Fibroblast of skin of scalp (primary cell): ENCODE measurements at regions not wholly inside any gene's neighbourhood (a gene's known extent, or its start where the extent isn't known, plus 50 kb on each side); places are given as distances from the start of the nearest gene placed in this dataset.

Source experiments
- DNase-seq: peaks from one replicate; pipeline ENCODE4 v3.0.0-alpha.2; 2013

GRCh38 chr2:5287558-5288334 is 404.4 kb upstream of the SOX11 start:
- peak; percentile 38 for DNase-seq

GRCh38 chr2:5290900-5291546 is 401.2 kb upstream of the SOX11 start:
- DNase-seq: peak; percentile 49

- DNase-seq: no peak
Observed at GRCh38 chr2:5304640-5305039, 387.5 kb upstream of the SOX11 start.

- DNase-seq: no peak
Observed at GRCh38 chr2:5315041-5315440, 377.1 kb upstream of the SOX11 start.

- no peak for DNase-seq
Observed at GRCh38 chr2:5315512-5315911, 376.7 kb upstream of the SOX11 start.

GRCh38 chr2:5316001-5316490 is 376.1 kb upstream of the SOX11 start:
- DNase-seq: no peak

GRCh38 chr2:5319493-5319892 is 372.7 kb upstream of the SOX11 start:
- DNase-seq: no peak

GRCh38 chr2:5322396-5322795 is 369.8 kb upstream of the SOX11 start:
- no peak for DNase-seq

- no peak for DNase-seq
Observed at GRCh38 chr2:5325523-5325922, 366.7 kb upstream of the SOX11 start.

GRCh38 chr2:5328826-5329225 is 363.4 kb upstream of the SOX11 start:
- no peak for DNase-seq

- DNase-seq: no peak
Observed at GRCh38 chr2:5329763-5330162, 362.4 kb upstream of the SOX11 start.

- DNase-seq: no peak
Observed at GRCh38 chr2:5330961-5331360, 361.2 kb upstream of the SOX11 start.

GRCh38 chr2:5332925-5333324 is 359.3 kb upstream of the SOX11 start:
- no peak for DNase-seq

GRCh38 chr2:5339473-5339872 is 352.7 kb upstream of the SOX11 start:
- DNase-seq: no peak

GRCh38 chr2:5343785-5344335 is 348.3 kb upstream of the SOX11 start:
- no peak for DNase-seq

- no peak for DNase-seq
Observed at GRCh38 chr2:5352286-5352685, 339.9 kb upstream of the SOX11 start.

- DNase-seq: no peak
Observed at GRCh38 chr2:5353565-5353964, 338.6 kb upstream of the SOX11 start.

- no peak for DNase-seq
Observed at GRCh38 chr2:5359397-5359796, 332.8 kb upstream of the SOX11 start.

GRCh38 chr2:5360081-5360480 is 332.1 kb upstream of the SOX11 start:
- no peak for DNase-seq

GRCh38 chr2:5364361-5364760 is 327.8 kb upstream of the SOX11 start:
- DNase-seq: no peak

GRCh38 chr2:5365871-5366461 is 326.2 kb upstream of the SOX11 start:
- DNase-seq: peak; percentile 68

GRCh38 chr2:5367321-5367720 is 324.9 kb upstream of the SOX11 start:
- DNase-seq: no peak

GRCh38 chr2:5368263-5368662 is 323.9 kb upstream of the SOX11 start:
- no peak for DNase-seq

GRCh38 chr2:5369510-5369909 is 322.7 kb upstream of the SOX11 start:
- DNase-seq: no peak
